GM21529 (cell line): ENCODE measurements at regions not wholly inside any gene's neighbourhood (a gene's known extent, or its start where the extent isn't known, plus 50 kb on each side); places are given as distances from the start of the nearest gene placed in this dataset.

ENCODE experiments used
- ATAC-seq: cut with Tn5 transposase; IDR thresholded peaks from one replicate; pipeline ENCODE4 v1.9.1; 2021; ENCODE audit not compliant: unreplicated experiment

DNA sequence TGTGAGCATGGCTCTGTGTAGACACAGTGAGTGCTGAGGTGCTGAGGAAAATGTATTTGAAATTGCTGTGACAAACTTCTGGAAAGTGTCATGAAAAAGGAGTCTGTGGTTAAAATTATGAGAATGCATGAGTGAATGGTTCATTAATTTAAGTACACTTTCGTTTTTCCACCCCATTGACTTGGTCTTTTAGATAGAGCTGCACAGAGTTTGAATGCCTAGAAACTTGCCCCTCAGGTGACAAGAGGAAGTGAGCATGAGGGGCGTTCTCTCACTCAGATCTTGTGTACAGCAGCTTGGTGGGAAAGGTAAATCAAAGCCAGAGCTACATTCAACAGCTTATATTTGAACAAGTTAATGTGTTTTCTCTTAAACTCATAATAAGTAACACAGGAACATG, 296.8 kb downstream of the WDR72 start:
- ATAC-seq, result no peak

DNA sequence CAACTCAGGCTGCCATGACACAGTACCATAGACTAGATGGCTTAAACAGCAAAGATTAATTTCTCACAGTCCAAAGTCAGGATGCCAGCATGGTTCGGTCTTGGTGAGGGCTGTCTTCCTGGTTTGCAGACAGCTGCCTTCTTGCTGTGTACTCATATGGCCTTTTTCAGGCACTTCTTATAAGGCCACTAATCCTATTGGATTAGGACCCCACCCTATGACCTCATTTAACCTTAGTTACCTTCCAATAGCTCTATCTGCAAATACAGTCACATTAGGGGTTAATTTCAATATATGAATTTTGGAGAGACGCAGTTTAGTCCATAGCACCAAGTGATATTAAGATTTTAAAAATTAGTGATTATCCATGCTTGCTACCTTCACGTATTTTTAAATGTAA, 297.8 kb downstream of the WDR72 start:
- ATAC-seq, result no peak

GRCh38 chr15:53458736-53459135, 300.7 kb downstream of the WDR72 start:
- no peak for ATAC-seq

DNA sequence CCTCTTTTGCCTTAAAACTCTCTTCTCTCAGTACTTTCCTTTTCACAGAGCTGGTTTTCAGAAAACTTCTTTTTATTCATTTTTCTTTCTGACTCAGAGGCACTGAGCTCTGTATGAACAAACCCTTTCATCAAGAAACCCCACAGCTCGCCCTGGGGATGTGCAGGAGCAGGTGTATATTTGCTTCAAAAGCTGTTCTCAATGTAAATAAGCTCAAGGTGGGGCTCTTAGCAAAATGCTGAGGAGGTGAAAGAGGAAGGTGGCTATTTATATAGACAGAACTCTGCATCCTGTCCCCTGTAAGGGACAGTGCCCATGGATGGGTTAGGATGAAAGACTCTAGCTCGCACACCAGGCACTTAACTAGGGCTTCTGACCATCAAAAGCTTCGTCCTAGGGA, 302.0 kb downstream of the WDR72 start:
- no peak for ATAC-seq

GRCh38 chr15:53454843-53455721, 304.4 kb downstream of the WDR72 start:
- ATAC-seq, result no peak

DNA sequence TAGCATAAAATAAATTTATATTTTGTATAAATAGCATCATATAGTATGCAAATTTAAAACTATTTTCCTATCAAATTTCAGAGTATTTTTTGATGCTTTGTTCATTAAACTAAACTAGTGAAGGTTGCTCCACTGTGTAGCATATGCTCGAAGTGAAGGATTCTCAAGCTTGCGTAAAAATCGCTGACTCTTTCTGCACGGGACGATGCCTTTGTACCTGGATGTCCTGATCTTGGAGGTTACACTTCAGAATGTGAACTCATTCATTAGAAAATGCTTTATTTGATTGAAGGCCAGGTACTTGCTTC, 305.0 kb downstream of the WDR72 start:
- no peak for ATAC-seq

- no peak for ATAC-seq
Observed at GRCh38 chr15:53453253-53454105, 306.0 kb downstream of the WDR72 start.

DNA sequence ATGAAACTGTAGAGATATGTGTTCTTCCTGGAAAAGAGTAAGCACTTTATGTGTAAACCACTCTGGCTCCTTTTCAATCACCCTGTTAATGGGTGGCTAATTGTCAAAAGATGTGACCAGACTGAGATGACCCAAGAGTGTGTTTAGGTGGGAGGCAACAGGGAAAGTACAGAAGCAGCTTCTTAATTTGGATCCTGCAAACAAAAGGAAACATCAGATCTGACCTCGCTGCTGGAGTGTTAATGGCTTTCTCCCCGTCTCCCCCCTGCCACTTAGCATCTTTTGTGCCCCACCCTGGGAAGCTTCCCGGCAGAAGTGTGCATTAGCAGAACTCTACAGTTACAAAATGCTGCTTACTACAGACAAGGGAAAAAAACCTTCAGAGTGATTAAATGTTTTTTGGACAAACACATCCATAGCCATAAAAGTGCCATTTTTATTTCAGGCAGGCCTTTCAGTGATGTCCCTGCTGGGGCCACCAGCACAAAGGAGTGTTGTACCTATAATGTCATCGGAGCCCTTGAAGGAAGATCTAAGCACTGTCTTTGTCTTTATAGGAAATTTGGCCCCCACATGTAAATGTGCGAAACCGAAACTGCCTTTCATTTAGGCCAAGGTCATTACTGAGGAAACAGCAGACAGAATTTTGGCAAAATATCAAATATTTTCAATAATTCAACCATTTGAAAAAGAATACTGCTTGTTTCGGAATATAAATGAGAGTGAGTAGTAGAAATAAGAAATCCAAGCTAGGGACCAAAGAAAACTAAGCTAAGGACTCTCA, 311.0 kb downstream of the WDR72 start:
- no peak for ATAC-seq

- no peak for ATAC-seq
Observed at GRCh38 chr15:53447742-53448141, 311.7 kb downstream of the WDR72 start.

GRCh38 chr15:53447053-53447574, 312.3 kb downstream of the WDR72 start:
- no peak for ATAC-seq

- ATAC-seq, result no peak
Observed at GRCh38 chr15:53446376-53446775, 313.1 kb downstream of the WDR72 start.

DNA sequence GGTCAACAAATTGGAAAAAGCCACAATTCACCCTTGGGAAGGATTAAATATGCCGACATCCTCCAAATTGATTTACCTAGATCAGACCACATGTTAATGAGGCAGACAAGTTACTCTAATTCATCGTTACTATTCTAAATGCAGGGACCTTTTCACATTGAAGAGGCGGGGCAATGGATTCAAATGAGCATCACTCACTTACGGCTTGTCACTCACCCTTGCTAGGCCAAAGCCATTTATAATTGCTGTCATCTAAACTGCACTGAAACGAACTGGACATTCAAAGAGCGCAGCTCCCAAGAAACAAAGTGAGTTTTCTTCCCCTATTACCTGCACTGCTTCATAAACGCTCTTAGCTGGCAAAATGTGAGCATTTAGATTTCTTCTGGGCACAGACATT, 313.9 kb downstream of the WDR72 start:
- ATAC-seq, result no peak

- ATAC-seq, result no peak
Observed at GRCh38 chr15:53437985-53438841, 321.2 kb downstream of the WDR72 start.

- ATAC-seq, result no peak
Observed at GRCh38 chr15:53437366-53437765, 322.1 kb downstream of the WDR72 start.

- no peak for ATAC-seq
Observed at GRCh38 chr15:53434174-53434678, 325.2 kb downstream of the WDR72 start.

DNA sequence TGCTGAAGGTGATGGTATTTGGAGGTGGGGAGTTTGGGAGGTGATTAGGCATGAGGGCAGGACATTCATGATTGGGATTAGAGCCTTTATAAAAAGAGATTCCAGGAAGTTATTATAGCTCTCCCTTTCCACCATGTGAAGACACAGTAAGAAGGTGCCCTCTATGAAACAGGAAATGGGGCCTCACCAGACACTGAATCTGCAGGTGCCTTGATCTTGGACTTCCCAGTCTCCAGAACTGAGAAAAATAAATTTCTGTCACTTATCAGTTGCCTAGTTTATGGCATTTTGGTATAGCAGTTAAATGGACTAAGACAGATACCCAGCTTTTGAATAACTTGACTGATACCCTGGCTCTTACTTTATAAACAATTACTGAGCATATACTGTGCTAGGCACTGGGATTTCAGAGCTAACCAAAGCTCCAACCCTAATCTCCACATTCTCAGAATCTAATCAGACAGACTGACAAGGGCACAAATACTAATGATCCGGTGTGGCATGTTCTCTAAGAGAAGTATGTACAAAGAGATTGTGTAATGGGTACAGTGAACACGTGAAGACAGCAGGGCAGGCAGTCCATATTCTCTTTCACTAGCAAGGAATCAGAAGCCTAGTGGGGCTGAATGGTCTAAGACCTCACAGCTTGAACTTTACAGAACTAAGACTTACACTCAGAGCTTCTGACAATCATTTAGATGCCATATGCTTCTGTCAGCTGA, 343.1 kb downstream of the WDR72 start:
- ATAC-seq, result no peak

DNA sequence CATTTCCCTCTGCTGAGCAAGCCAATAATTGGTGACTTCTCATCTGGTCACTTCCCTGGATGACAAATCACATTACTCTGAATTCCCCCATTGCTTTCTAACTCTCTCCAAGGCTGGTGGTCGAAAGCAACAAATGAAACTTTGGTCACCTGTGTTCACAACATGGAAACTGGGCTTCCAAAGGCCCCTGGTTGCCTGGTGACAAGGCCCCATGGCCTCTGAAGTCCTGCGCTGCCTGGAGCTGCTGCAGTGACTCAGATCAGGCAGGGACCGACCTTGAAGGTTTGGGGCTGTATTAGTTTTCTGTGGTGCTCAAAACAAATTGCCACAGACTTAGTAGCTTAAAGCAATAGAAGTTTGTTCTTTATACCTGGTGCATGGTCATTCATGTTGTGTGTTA, 345.3 kb downstream of the WDR72 start:
- ATAC-seq, result no peak

DNA sequence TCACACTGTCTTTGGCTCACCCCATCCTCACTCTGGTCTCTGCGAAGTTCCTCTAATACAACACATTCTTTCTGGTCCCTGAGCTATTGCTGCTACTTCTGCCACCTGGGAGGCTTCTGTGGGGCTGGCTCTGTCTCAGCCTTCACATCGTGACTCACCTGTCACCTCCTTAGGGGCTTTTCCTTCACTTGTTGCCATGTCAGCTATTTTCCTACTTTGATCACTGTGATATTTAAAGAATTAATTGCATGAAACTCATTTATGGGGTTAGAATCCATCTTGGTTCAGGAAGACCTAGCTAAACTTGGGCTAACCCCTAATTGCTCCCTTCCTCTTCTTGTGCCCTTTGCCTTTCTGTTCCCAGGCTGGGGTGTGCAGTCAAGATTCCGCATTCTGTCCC, 346.9 kb downstream of the WDR72 start:
- ATAC-seq, result no peak

DNA sequence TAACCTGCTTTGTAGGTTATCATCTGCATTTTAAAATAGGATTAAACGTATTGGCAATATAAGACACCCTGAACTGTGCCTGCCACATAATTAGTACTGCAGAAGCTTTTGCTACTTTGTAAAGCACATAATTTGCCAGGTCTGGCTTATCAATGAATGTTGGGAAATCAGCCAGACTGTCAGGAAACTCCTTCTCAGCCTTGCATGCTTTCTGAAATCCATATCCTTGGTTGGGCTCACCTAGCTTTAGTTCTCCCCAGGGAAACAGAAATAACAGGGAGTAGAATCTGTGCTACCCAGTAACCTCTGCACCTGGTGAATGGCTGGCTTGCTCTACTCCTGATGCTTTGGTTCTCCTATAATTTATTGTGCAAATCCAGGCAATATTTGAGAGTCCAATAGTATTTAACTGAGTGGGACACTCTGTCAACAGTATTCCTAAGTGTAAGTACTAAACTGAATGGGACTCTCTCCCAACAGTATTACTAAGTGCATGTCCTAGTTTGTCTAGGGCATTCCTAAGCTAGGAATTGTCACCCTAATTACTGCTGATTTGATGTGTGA, 354.5 kb downstream of the WDR72 start:
- no peak for ATAC-seq
